GM23338 (cell line): ENCODE measurements at regions not wholly inside any gene's neighbourhood (a gene's known extent, or its start where the extent isn't known, plus 50 kb on each side); places are given as distances from the start of the nearest gene placed in this dataset.

Source experiments
- ATAC-seq: fragments of 200-7000 bp; cut with Tn5 transposase; 3 replicates; pipeline ENCODE4 v1.9.1; 2020
- DNase-seq: peaks from one replicate; pipeline ENCODE4 v3.0.0-alpha.2; 2015; ENCODE audit warnings: low spot score
- H2AFZ ChIP-seq: fragments of 200-600 bp; sonication (generic); 2 replicates; pipeline ENCODE4 v1.8.0; 2016; ENCODE audit warnings: antibody characterized with exemption, mild to moderate bottlenecking, moderate library complexity
- H3F3A ChIP-seq: fragments of 200-600 bp; sonication (generic); replicated peaks from 2 replicates; pipeline ENCODE4 v1.8.0; 2017; ENCODE audit warnings: antibody characterized with exemption, mixed run types, low read depth
- H3K27ac ChIP-seq: fragments of 200-600 bp; sonication (generic); 2 replicates; pipeline ENCODE4 v1.6.1; 2016; ENCODE audit warnings: low read depth
- H3K27me3 ChIP-seq: fragments of 200-600 bp; sonication (generic); 2 replicates; pipeline ENCODE4 v1.8.0; 2016; ENCODE audit warnings: mild to moderate bottlenecking, mixed run types, moderate library complexity; ENCODE audit not compliant: insufficient read depth
- H3K36me3 ChIP-seq: fragments of 200-600 bp; sonication (generic); 2 replicates; pipeline ENCODE4 v1.8.0; 2016; ENCODE audit warnings: mild to moderate bottlenecking; ENCODE audit not compliant: insufficient read depth
- H3K4me1 ChIP-seq: fragments of 200-600 bp; sonication (generic); 2 replicates; pipeline ENCODE4 v1.8.0; 2016; ENCODE audit warnings: mild to moderate bottlenecking, moderate library complexity; ENCODE audit not compliant: insufficient read depth
- H3K4me2 ChIP-seq: fragments of 200-600 bp; sonication (generic); 2 replicates; pipeline ENCODE4 v1.7.1; 2017; ENCODE audit warnings: mixed run types
- H3K4me3 ChIP-seq: fragments of 200-600 bp; sonication (generic); 2 replicates; pipeline ENCODE4 v1.6.1; 2016; ENCODE audit warnings: mixed run types
- H3K79me2 ChIP-seq: fragments of 200-600 bp; sonication (generic); replicated peaks from 2 replicates; pipeline ENCODE4 v1.8.0; 2017; ENCODE audit warnings: mild to moderate bottlenecking; ENCODE audit not compliant: insufficient read depth
- H3K9me2 ChIP-seq: fragments of 200-600 bp; sonication (generic); 2 replicates; pipeline ENCODE4 v1.8.0; 2017; ENCODE audit not compliant: insufficient read depth
- H4K20me1 ChIP-seq: fragments of 200-600 bp; sonication (generic); replicated peaks from 2 replicates; pipeline ENCODE4 v1.8.0; 2017; ENCODE audit warnings: mild to moderate bottlenecking; ENCODE audit not compliant: insufficient read depth
- H3K27ac Mint-ChIP-seq: 2 replicates; pipeline ENCODE4 v1.8.0; 2020; ENCODE audit warnings: inconsistent platforms, mild to moderate bottlenecking, moderate library complexity, mixed read lengths
- H3K27me3 Mint-ChIP-seq: 3 replicates; pipeline ENCODE4 v1.8.0; 2022; ENCODE audit warnings: low read depth, mild to moderate bottlenecking, moderate library complexity, mixed read lengths, inconsistent platforms; ENCODE audit not compliant: insufficient read depth, poor library complexity
- H3K36me3 Mint-ChIP-seq: 3 replicates; pipeline ENCODE4 v1.8.0; 2021; ENCODE audit warnings: low read depth, mild to moderate bottlenecking, inconsistent platforms, moderate library complexity, mixed read lengths
- H3K4me1 Mint-ChIP-seq: 3 replicates; pipeline ENCODE4 v1.8.0; 2020; ENCODE audit warnings: mild to moderate bottlenecking, inconsistent platforms, mixed read lengths
- H3K4me3 Mint-ChIP-seq: 3 replicates; pipeline ENCODE4 v1.8.0; 2021; ENCODE audit warnings: moderate library complexity, mild to moderate bottlenecking, inconsistent platforms, mixed read lengths
- H3K9me3 Mint-ChIP-seq: 3 replicates; pipeline ENCODE4 v1.8.0; 2020; ENCODE audit warnings: moderate library complexity, mild to moderate bottlenecking, inconsistent platforms, mixed read lengths
- CREB1 ChIP-seq: fragments of 250-450 bp; sonication (Bioruptor Pico); IDR thresholded peaks from 2 replicates; pipeline ENCODE4 v1.5.0; 2020; ENCODE audit warnings: low read depth, mild to moderate bottlenecking, moderate library complexity
- EZH2 ChIP-seq: fragments of 200-600 bp; sonication (generic); IDR thresholded peaks from one replicate; pipeline ENCODE4 v1.8.0; 2017; ENCODE audit warnings: antibody characterized with exemption, mild to moderate bottlenecking, low read depth; ENCODE audit not compliant: unreplicated experiment
- EZH2phosphoT487 ChIP-seq: fragments of 200-600 bp; sonication (generic); IDR thresholded peaks from one replicate; pipeline ENCODE4 v1.8.1; 2018; ENCODE audit warnings: antibody characterized with exemption; ENCODE audit not compliant: unreplicated experiment
- JUNB ChIP-seq: IDR thresholded peaks from one replicate; pipeline ENCODE4 v1.6.1; 2016; ENCODE audit warnings: antibody characterized with exemption; ENCODE audit not compliant: unreplicated experiment
- POLR2AphosphoS5 ChIP-seq: IDR thresholded peaks from 2 replicates; pipeline ENCODE4 v1.6.1; 2016; ENCODE audit warnings: antibody characterized with exemption, low read depth
- STAT1 ChIP-seq: IDR thresholded peaks from one replicate; pipeline ENCODE4 v1.6.1; 2016; ENCODE audit warnings: antibody characterized with exemption; ENCODE audit not compliant: unreplicated experiment
- ZNF114 ChIP-seq: fragments of 250-450 bp; sonication (Bioruptor Pico); IDR thresholded peaks from 2 replicates; pipeline ENCODE4 v1.5.0; 2020; ENCODE audit warnings: mild to moderate bottlenecking, moderate library complexity
- TF ChIP-seq, protein P1 (sequence below): IDR thresholded peaks from one replicate; pipeline ENCODE4 v1.6.1; 2018; ENCODE audit warnings: antibody characterized with exemption; ENCODE audit not compliant: unreplicated experiment
- TF ChIP-seq, protein P2 (sequence below), 2 experiments: fragments of 200-600 bp in 1 of 2; sonication (generic) in 1 of 2; conservative IDR thresholded peaks; 2 replicates each; pipeline versions ENCODE4 v1.5.1 to v1.6.1; 2016 to 2017; ENCODE audit warnings: antibody characterized with exemption in 2 of 2, low read depth in 2 of 2, mild to moderate bottlenecking in 2 of 2, moderate library complexity in 1 of 2
- TF ChIP-seq, protein P3 (sequence below): IDR thresholded peaks from 2 replicates; pipeline ENCODE4 v1.6.1; 2016; ENCODE audit warnings: antibody characterized with exemption

DNA sequence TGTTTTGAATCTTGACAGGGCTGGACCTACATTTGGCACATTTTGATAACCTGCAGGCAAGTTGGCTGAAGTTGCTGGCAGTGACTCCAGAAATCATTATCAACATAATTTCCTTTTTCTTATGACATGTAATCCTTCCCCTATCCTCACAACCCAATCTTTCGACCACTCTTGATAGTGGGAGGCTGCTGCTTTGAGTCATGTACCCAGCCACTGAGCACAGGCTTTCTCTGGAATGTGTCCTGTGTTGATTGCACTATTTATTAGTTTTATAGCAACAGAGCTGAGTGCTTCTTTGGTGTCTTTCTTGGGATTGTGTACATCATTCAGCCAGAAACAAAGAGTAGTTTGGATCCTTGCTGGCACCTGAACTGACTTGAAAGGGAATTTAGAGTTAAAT, 183.1 kb upstream of the LEF1 start:
- H3K4me3 Mint-ChIP-seq = no peak overlapping the region
- Histone ChIP-seq H3K4me2 (no peak overlapping the region), H3K36me3 (no peaks in the 10 kb centered on the region), H3K4me3 (no peak overlapping the region), H3K79me2 (no peaks in the 10 kb centered on the region), H2AFZ (no peak overlapping the region), H3K27ac (no peak overlapping the region), H4K20me1 (no peaks in the 10 kb centered on the region), H3K27me3 (no peaks in the 10 kb centered on the region), H3F3A (no peaks in the 10 kb centered on the region), H3K9me2 (0 out of 2 replicates have a peak, but pooled peaks cover 3% of the 10 kb centered on the region), H3K4me1 (no peaks in the 10 kb centered on the region)
- DNase-seq (no peak), ATAC-seq (no peak)
- H3K27ac Mint-ChIP-seq = no peak overlapping the region
- peaks cover 3% of the 10 kb centered on the region for H3K27me3 Mint-ChIP-seq
- TF ChIP-seq CREB1 (CRISPR knock-in tag) (no peak), JUNB (no peak), EZH2phosphoT487 (no peak), POLR2AphosphoS5 (no peak), STAT1 (no peak), ZNF114 (no peak), EZH2 (no peak)
- TF ChIP-seq, protein P1, sequence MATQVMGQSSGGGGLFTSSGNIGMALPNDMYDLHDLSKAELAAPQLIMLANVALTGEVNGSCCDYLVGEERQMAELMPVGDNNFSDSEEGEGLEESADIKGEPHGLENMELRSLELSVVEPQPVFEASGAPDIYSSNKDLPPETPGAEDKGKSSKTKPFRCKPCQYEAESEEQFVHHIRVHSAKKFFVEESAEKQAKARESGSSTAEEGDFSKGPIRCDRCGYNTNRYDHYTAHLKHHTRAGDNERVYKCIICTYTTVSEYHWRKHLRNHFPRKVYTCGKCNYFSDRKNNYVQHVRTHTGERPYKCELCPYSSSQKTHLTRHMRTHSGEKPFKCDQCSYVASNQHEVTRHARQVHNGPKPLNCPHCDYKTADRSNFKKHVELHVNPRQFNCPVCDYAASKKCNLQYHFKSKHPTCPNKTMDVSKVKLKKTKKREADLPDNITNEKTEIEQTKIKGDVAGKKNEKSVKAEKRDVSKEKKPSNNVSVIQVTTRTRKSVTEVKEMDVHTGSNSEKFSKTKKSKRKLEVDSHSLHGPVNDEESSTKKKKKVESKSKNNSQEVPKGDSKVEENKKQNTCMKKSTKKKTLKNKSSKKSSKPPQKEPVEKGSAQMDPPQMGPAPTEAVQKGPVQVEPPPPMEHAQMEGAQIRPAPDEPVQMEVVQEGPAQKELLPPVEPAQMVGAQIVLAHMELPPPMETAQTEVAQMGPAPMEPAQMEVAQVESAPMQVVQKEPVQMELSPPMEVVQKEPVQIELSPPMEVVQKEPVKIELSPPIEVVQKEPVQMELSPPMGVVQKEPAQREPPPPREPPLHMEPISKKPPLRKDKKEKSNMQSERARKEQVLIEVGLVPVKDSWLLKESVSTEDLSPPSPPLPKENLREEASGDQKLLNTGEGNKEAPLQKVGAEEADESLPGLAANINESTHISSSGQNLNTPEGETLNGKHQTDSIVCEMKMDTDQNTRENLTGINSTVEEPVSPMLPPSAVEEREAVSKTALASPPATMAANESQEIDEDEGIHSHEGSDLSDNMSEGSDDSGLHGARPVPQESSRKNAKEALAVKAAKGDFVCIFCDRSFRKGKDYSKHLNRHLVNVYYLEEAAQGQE = no peak
- TF ChIP-seq, protein P2, sequence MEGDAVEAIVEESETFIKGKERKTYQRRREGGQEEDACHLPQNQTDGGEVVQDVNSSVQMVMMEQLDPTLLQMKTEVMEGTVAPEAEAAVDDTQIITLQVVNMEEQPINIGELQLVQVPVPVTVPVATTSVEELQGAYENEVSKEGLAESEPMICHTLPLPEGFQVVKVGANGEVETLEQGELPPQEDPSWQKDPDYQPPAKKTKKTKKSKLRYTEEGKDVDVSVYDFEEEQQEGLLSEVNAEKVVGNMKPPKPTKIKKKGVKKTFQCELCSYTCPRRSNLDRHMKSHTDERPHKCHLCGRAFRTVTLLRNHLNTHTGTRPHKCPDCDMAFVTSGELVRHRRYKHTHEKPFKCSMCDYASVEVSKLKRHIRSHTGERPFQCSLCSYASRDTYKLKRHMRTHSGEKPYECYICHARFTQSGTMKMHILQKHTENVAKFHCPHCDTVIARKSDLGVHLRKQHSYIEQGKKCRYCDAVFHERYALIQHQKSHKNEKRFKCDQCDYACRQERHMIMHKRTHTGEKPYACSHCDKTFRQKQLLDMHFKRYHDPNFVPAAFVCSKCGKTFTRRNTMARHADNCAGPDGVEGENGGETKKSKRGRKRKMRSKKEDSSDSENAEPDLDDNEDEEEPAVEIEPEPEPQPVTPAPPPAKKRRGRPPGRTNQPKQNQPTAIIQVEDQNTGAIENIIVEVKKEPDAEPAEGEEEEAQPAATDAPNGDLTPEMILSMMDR (conservative IDR thresholded peaks at IDR 0.05; ENCODE audit: low read depth in 2 of 2) = no peak
- TF ChIP-seq, protein P3, sequence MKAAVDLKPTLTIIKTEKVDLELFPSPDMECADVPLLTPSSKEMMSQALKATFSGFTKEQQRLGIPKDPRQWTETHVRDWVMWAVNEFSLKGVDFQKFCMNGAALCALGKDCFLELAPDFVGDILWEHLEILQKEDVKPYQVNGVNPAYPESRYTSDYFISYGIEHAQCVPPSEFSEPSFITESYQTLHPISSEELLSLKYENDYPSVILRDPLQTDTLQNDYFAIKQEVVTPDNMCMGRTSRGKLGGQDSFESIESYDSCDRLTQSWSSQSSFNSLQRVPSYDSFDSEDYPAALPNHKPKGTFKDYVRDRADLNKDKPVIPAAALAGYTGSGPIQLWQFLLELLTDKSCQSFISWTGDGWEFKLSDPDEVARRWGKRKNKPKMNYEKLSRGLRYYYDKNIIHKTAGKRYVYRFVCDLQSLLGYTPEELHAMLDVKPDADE = no peak
- peaks cover 4% of the 10 kb centered on the region; the same call in 2 of the 3 replicates for H3K4me1 Mint-ChIP-seq
- no peaks in the 10 kb centered on the region for H3K9me3 Mint-ChIP-seq
- no peaks in the 10 kb centered on the region for H3K36me3 Mint-ChIP-seq

DNA sequence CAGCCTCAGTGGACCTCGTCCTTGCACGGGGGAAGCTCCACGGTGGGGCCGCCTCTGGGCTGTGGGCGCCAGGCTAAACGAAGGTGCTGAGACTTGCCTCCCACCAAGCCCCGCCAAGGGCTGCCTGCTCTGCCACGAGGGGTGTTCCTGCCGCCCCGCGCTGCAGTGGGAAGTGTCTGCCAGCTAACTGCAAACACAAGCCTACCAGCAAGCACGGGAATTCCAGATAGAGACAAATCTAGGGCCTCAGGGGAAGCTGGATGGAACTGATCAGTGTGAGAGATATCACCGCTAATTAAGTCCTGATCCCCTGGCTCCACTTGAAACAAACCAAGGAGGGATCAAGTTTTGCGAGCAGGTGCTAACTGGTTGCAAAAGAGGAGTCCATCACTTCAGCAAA, 181.6 kb upstream of the LEF1 start:
- H3K27ac ChIP-seq = no peak overlapping the region
- no peak overlapping the region for H3K4me2 ChIP-seq
- Mint-ChIP-seq H3K27me3 (no peaks in the 10 kb centered on the region), H3K4me3 (no peak overlapping the region), H3K9me3 (no peaks in the 10 kb centered on the region), H3K4me1 (peaks cover 2% of the 10 kb centered on the region; the same call in 2 of the 3 replicates), H3K36me3 (no peaks in the 10 kb centered on the region), H3K27ac (no peak overlapping the region)
- H3K9me2 ChIP-seq = 0 out of 2 replicates have a peak, but pooled peaks cover 3% of the 10 kb centered on the region
- H3K27me3 ChIP-seq = no peaks in the 10 kb centered on the region
- H3K36me3 ChIP-seq = no peaks in the 10 kb centered on the region
- no peaks in the 10 kb centered on the region for H4K20me1 ChIP-seq
- no peak for ATAC-seq
- no peak for DNase-seq
- H3K4me1 ChIP-seq = no peaks in the 10 kb centered on the region
- H3K79me2 ChIP-seq = no peaks in the 10 kb centered on the region
- H3K4me3 ChIP-seq = no peak overlapping the region
- H3F3A ChIP-seq = no peaks in the 10 kb centered on the region
- peak overlapping the region; percentile 32; the same call in 1 of the 2 replicates for H2AFZ ChIP-seq
- TF ChIP-seq ZNF114 = no peak
